Immature natural killer cell (primary cell): ENCODE measurements at regions not wholly inside any gene's neighbourhood (a gene's known extent, or its start where the extent isn't known, plus 50 kb on each side); places are given as distances from the start of the nearest gene placed in this dataset.
"Not testable (repeated sequence)": the region's sequence is repeated elsewhere in the genome, so short reads cannot be mapped to it uniquely, and the experiment has no call there.

ENCODE experiments used
- DNase-seq, 3 donors: peaks; one replicate each; pipeline ENCODE4 v3.0.0; 2022; ENCODE audit warnings: mixed read lengths in 1 of 3
- H3K27ac Mint-ChIP-seq, 6 donors: one replicate each; pipeline ENCODE4 v1.8.0; 2020; ENCODE audit warnings: mixed read lengths in 6 of 6, mild to moderate bottlenecking in 5 of 6, inconsistent platforms in 4 of 6, moderate library complexity in 3 of 6
- H3K27me3 Mint-ChIP-seq, 3 donors: one replicate each; pipeline ENCODE4 v1.8.0; 2020 to 2021; ENCODE audit warnings: low read depth in 3 of 3, mild to moderate bottlenecking in 3 of 3, mixed read lengths in 3 of 3, moderate library complexity in 3 of 3, inconsistent platforms in 1 of 3
- H3K36me3 Mint-ChIP-seq, 3 donors: one replicate each; pipeline ENCODE4 v1.8.0; 2020; ENCODE audit warnings: mixed read lengths in 3 of 3, inconsistent platforms in 2 of 3, mild to moderate bottlenecking in 2 of 3
- H3K4me1 Mint-ChIP-seq, 2 donors: one replicate each; pipeline ENCODE4 v1.8.0; 2020; ENCODE audit warnings: inconsistent platforms in 2 of 2, mild to moderate bottlenecking in 2 of 2, mixed read lengths in 2 of 2, moderate library complexity in 1 of 2
- H3K4me3 Mint-ChIP-seq, 5 donors: one replicate each; pipeline ENCODE4 v1.8.0; 2020; ENCODE audit warnings: mild to moderate bottlenecking in 5 of 5, mixed read lengths in 5 of 5, inconsistent platforms in 3 of 5, moderate library complexity in 3 of 5
- H3K9me3 Mint-ChIP-seq, 6 donors: one replicate each; pipeline ENCODE4 v1.8.0; 2020; ENCODE audit warnings: mild to moderate bottlenecking in 6 of 6, mixed read lengths in 6 of 6, inconsistent platforms in 4 of 6, moderate library complexity in 3 of 6

- Mint-ChIP-seq H3K4me3 (no peak overlapping the region), H3K36me3 (no peaks in the 10 kb centered on the region), H3K27me3 (peaks cover 0 to 2% (median 0%) of the 10 kb centered on the region in 3 donors), H3K27ac (no peak overlapping the region), H3K4me1 (no peaks in the 10 kb centered on the region), H3K9me3 (peaks cover 10 to 31% (median 16%) of the 10 kb centered on the region in 6 donors)
- DNase-seq = no peak
These were observed 970.7 kb upstream of the FBXO33 start for GRCh38 chr14:40402957-40403356.

- no peaks in the 10 kb centered on the region for H3K36me3 Mint-ChIP-seq
- H3K4me1 Mint-ChIP-seq = no peaks in the 10 kb centered on the region
- H3K27ac Mint-ChIP-seq = no peak overlapping the region
- DNase-seq = no peak
- peaks cover 0 to 3% (median 2%) of the 10 kb centered on the region in 3 donors for H3K27me3 Mint-ChIP-seq
- no peak overlapping the region for H3K4me3 Mint-ChIP-seq
- H3K9me3 Mint-ChIP-seq = peaks cover 0 to 31% (median 8%) of the 10 kb centered on the region in 6 donors
These were observed 966.7 kb upstream of the FBXO33 start for GRCh38 chr14:40398981-40399380.

- peaks cover 5 to 27% (median 14%) of the 10 kb centered on the region in 6 donors for H3K9me3 Mint-ChIP-seq
- no peak overlapping the region for H3K4me3 Mint-ChIP-seq
- H3K36me3 Mint-ChIP-seq = no peaks in the 10 kb centered on the region
- no peaks in the 10 kb centered on the region for H3K4me1 Mint-ChIP-seq
- no peak for DNase-seq
- no peak overlapping the region for H3K27ac Mint-ChIP-seq
- peaks cover 0 to 3% (median 2%) of the 10 kb centered on the region in 3 donors for H3K27me3 Mint-ChIP-seq
These were observed 962.6 kb upstream of the FBXO33 start for GRCh38 chr14:40394634-40395340.

- H3K9me3 Mint-ChIP-seq = peaks cover 5 to 36% (median 13%) of the 10 kb centered on the region in 6 donors
- no peaks in the 10 kb centered on the region for H3K4me1 Mint-ChIP-seq
- no peak for DNase-seq
- peaks cover 0 to 5% (median 2%) of the 10 kb centered on the region in 3 donors for H3K27me3 Mint-ChIP-seq
- H3K36me3 Mint-ChIP-seq = no peaks in the 10 kb centered on the region
- no peak overlapping the region for H3K4me3 Mint-ChIP-seq
- no peak overlapping the region for H3K27ac Mint-ChIP-seq
These were observed 960.9 kb upstream of the FBXO33 start for GRCh38 chr14:40393143-40393542.

GRCh38 chr14:40386433-40386832 lies 954.2 kb upstream of the FBXO33 start:
- Mint-ChIP-seq H3K4me1 (no peaks in the 10 kb centered on the region), H3K36me3 (no peaks in the 10 kb centered on the region), H3K4me3 (no peak overlapping the region), H3K27ac (no peak overlapping the region), H3K9me3 (peaks cover 9 to 43% (median 14%) of the 10 kb centered on the region in 6 donors), H3K27me3 (peaks cover 0 to 3% (median 0%) of the 10 kb centered on the region in 3 donors)
- no peak for DNase-seq

GRCh38 chr14:40374221-40374620 lies 942.0 kb upstream of the FBXO33 start:
- Mint-ChIP-seq H3K9me3 (peaks cover 2 to 29% (median 12%) of the 10 kb centered on the region in 6 donors), H3K27me3 (no peaks in the 10 kb centered on the region), H3K4me1 (no peaks in the 10 kb centered on the region), H3K36me3 (peaks cover 0 to 4% (median 0%) of the 10 kb centered on the region in 3 donors), H3K4me3 (no peak overlapping the region), H3K27ac (no peak overlapping the region)
- no peak for DNase-seq

GRCh38 chr14:40371011-40371410 lies 938.8 kb upstream of the FBXO33 start:
- Mint-ChIP-seq H3K9me3 (peaks cover 4 to 48% (median 12%) of the 10 kb centered on the region in 6 donors), H3K4me3 (no peak overlapping the region), H3K36me3 (peaks cover 0 to 4% (median 0%) of the 10 kb centered on the region in 3 donors), H3K27ac (no peak overlapping the region), H3K4me1 (no peaks in the 10 kb centered on the region), H3K27me3 (no peaks in the 10 kb centered on the region)
- DNase-seq = no peak

- H3K27ac Mint-ChIP-seq = no peak overlapping the region
- H3K4me3 Mint-ChIP-seq = no peak overlapping the region
- no peaks in the 10 kb centered on the region for H3K4me1 Mint-ChIP-seq
- H3K36me3 Mint-ChIP-seq = no peaks in the 10 kb centered on the region
- H3K27me3 Mint-ChIP-seq = peaks cover 0 to under 1% (median 0%) of the 10 kb centered on the region in 3 donors
- no peak for DNase-seq
- peaks cover 6 to 58% (median 22%) of the 10 kb centered on the region in 6 donors for H3K9me3 Mint-ChIP-seq
These were observed 936.1 kb upstream of the FBXO33 start for GRCh38 chr14:40368314-40368713.

GRCh38 chr14:40367717-40368116 lies 935.5 kb upstream of the FBXO33 start:
- DNase-seq = no peak
- Mint-ChIP-seq H3K36me3 (no peaks in the 10 kb centered on the region), H3K27ac (no peak overlapping the region), H3K9me3 (peaks cover 6 to 55% (median 24%) of the 10 kb centered on the region in 6 donors), H3K27me3 (peaks cover 0 to 3% (median 0%) of the 10 kb centered on the region in 3 donors), H3K4me3 (no peak overlapping the region), H3K4me1 (no peaks in the 10 kb centered on the region)

GRCh38 chr14:40365305-40365704 lies 933.1 kb upstream of the FBXO33 start:
- H3K9me3 Mint-ChIP-seq = peaks cover 6 to 46% (median 16%) of the 10 kb centered on the region in 6 donors
- no peak overlapping the region for H3K27ac Mint-ChIP-seq

GRCh38 chr14:40362856-40363255 lies 930.6 kb upstream of the FBXO33 start:
- DNase-seq = no peak
- Mint-ChIP-seq H3K27ac (no peak overlapping the region), H3K4me1 (no peaks in the 10 kb centered on the region), H3K27me3 (peaks cover 0 to 3% (median 0%) of the 10 kb centered on the region in 3 donors), H3K4me3 (no peak overlapping the region), H3K9me3 (peaks cover 6 to 45% (median 16%) of the 10 kb centered on the region in 6 donors), H3K36me3 (no peaks in the 10 kb centered on the region)

More at GRCh38 chr14:40365305-40365704, 933.1 kb upstream of the FBXO33 start:
- DNase-seq = no peak
- H3K4me1 Mint-ChIP-seq = no peaks in the 10 kb centered on the region
- H3K27me3 Mint-ChIP-seq = peaks cover 0 to 3% (median 0%) of the 10 kb centered on the region in 3 donors
- H3K36me3 Mint-ChIP-seq = no peaks in the 10 kb centered on the region
- no peak overlapping the region for H3K4me3 Mint-ChIP-seq

GRCh38 chr14:40354754-40355153 lies 922.5 kb upstream of the FBXO33 start:
- peaks cover 0 to 18% (median 9%) of the 10 kb centered on the region in 6 donors for H3K9me3 Mint-ChIP-seq
- H3K4me1 Mint-ChIP-seq = no peaks in the 10 kb centered on the region
- no peak overlapping the region for H3K27ac Mint-ChIP-seq
- no peak for DNase-seq
- no peaks in the 10 kb centered on the region for H3K27me3 Mint-ChIP-seq
- no peaks in the 10 kb centered on the region for H3K36me3 Mint-ChIP-seq
- H3K4me3 Mint-ChIP-seq = no peak overlapping the region

- H3K9me3 Mint-ChIP-seq = peaks cover 6 to 22% (median 14%) of the 10 kb centered on the region in 6 donors
- DNase-seq, H3K36me3 Mint-ChIP-seq, H3K4me1 Mint-ChIP-seq, H3K27me3 Mint-ChIP-seq, H3K27ac Mint-ChIP-seq, H3K4me3 Mint-ChIP-seq: not testable (repeated sequence)
These were observed 915.9 kb upstream of the FBXO33 start for GRCh38 chr14:40348104-40348503.

- Mint-ChIP-seq H3K36me3 (no peaks in the 10 kb centered on the region), H3K4me3 (no peak overlapping the region), H3K4me1 (no peaks in the 10 kb centered on the region), H3K27me3 (peaks cover 0 to 2% (median 0%) of the 10 kb centered on the region in 3 donors), H3K9me3 (peaks cover 6 to 23% (median 14%) of the 10 kb centered on the region in 6 donors), H3K27ac (no peak overlapping the region)
- no peak for DNase-seq
These were observed 915.4 kb upstream of the FBXO33 start for GRCh38 chr14:40347675-40348074.
